Neuron (in vitro differentiated cells): ENCODE measurements at regions not wholly inside any gene's neighbourhood (a gene's known extent, or its start where the extent isn't known, plus 50 kb on each side); places are given as distances from the start of the nearest gene placed in this dataset.
"Not testable (repeated sequence)": the region's sequence is repeated elsewhere in the genome, so short reads cannot be mapped to it uniquely, and the experiment has no call there.

Experiments
- H2AFZ ChIP-seq: one replicate; pipeline ENCODE4 v1.6.1; 2013; ENCODE audit warnings: low read depth, mild to moderate bottlenecking, inconsistent platforms, low read length, moderate library complexity
- H3K27me3 ChIP-seq: one replicate; pipeline ENCODE4 v1.6.1; 2013; ENCODE audit warnings: low read length; ENCODE audit not compliant: insufficient read depth
- H3K36me3 ChIP-seq: one replicate; pipeline ENCODE4 v1.6.1; 2013; ENCODE audit warnings: low read length; ENCODE audit not compliant: insufficient read depth
- H3K4me1 ChIP-seq: one replicate; pipeline ENCODE4 v1.6.1; 2013; ENCODE audit warnings: low read length; ENCODE audit not compliant: insufficient read depth
- H3K4me3 ChIP-seq: 2 replicates; pipeline ENCODE4 v1.5.1; 2013; ENCODE audit warnings: mild to moderate bottlenecking, low read length, moderate library complexity
- H3K9me3 ChIP-seq: one replicate; pipeline ENCODE4 v1.6.1; 2013; ENCODE audit warnings: low read length

- Histone ChIP-seq H3K27me3 (no peaks in the 10 kb centered on the region), H3K9me3 (no peaks in the 10 kb centered on the region), H3K4me1 (peaks cover 1% of the 10 kb centered on the region), H3K36me3 (no peaks in the 10 kb centered on the region), H2AFZ (no peak overlapping the region), H3K4me3 (no peak overlapping the region)
These were observed 120.2 kb upstream of the TMEM229A start for GRCh38 chr7:124152859-124153692.

DNA sequence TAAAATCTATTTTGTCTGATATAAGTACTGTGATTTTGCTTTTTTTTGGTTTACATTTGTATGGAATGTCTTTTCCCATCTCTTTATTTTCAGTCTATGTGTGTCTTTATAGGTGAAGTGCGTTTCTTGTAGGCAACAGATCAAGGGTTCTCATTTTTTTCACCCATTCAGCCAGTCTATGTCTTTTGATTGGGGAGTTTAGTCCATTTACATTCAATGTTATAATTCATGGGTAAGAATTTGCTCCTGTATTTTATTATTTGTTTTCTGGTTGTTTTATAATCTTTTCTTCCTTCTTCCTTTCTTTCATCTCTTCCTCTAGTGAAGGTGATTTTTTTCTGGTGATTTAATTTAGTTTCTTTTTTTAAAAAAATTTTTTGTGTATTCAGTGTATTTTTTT, 104.8 kb upstream of the TMEM229A start:
- Histone ChIP-seq H3K27me3 (no peaks in the 10 kb centered on the region), H3K9me3 (no peaks in the 10 kb centered on the region), H3K4me3 (no peak overlapping the region), H3K4me1 (no peaks in the 10 kb centered on the region), H3K36me3 (no peaks in the 10 kb centered on the region), H2AFZ (no peak overlapping the region)

DNA sequence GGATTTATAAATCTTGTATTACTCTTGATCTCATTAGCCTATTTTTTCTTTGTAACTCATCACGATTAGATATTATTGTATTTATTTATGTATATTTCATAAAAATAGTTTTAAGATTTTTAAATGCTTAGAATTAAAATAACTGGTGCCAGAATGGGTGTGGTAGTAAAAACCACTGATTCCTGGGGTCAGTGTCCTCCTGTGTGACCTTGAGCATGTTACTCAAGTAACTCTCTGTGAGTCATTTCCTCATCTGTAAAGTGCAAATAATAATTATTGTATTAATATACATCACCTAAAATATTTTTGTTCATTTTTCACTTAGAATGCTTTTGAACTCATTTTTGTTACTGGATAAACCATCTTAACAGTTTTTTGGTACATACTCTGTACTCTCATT, 91.3 kb upstream of the TMEM229A start:
- no peaks in the 10 kb centered on the region for H3K4me1 ChIP-seq
- H3K4me3 ChIP-seq, result no peak overlapping the region
- no peak overlapping the region for H2AFZ ChIP-seq
- H3K36me3 ChIP-seq, result no peaks in the 10 kb centered on the region
- no peaks in the 10 kb centered on the region for H3K27me3 ChIP-seq
- H3K9me3 ChIP-seq, result no peaks in the 10 kb centered on the region

GRCh38 chr7:124120911-124121310, 88.0 kb upstream of the TMEM229A start:
- Histone ChIP-seq H3K36me3 (no peaks in the 10 kb centered on the region), H3K27me3 (no peaks in the 10 kb centered on the region), H2AFZ (no peak overlapping the region), H3K4me1 (no peaks in the 10 kb centered on the region), H3K9me3 (no peaks in the 10 kb centered on the region), H3K4me3 (no peak overlapping the region)

DNA sequence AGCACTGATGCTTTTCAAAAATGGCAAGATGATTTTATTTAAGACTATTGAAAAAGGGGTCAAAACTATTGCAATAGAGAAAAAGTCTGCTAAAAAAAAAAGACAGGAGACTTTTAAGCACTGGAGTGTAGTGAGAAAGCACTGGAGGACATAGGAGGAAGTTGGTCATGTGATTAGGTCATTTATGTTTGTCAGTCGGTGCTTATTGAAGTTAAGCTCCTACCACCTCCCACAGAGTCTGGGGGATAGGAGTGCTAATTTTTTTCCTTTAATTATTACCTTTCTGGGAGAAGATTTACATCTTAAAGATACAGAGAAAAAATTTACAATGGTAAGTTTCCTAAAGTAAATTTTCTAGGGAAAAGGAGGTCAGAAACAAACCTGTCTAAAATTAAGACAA, 80.2 kb upstream of the TMEM229A start:
- Histone ChIP-seq H3K27me3 (no peaks in the 10 kb centered on the region), H3K36me3 (no peaks in the 10 kb centered on the region), H3K9me3 (no peaks in the 10 kb centered on the region), H3K4me1 (no peaks in the 10 kb centered on the region), H2AFZ (no peak overlapping the region), H3K4me3 (no peak overlapping the region)

GRCh38 chr7:124106575-124106974, 73.7 kb upstream of the TMEM229A start:
- H3K27me3 ChIP-seq, result no peaks in the 10 kb centered on the region
- H2AFZ ChIP-seq, result no peak overlapping the region
- H3K4me1 ChIP-seq, result no peaks in the 10 kb centered on the region
- no peaks in the 10 kb centered on the region for H3K36me3 ChIP-seq
- H3K9me3 ChIP-seq, result no peaks in the 10 kb centered on the region
- H3K4me3 ChIP-seq, result no peak overlapping the region

DNA sequence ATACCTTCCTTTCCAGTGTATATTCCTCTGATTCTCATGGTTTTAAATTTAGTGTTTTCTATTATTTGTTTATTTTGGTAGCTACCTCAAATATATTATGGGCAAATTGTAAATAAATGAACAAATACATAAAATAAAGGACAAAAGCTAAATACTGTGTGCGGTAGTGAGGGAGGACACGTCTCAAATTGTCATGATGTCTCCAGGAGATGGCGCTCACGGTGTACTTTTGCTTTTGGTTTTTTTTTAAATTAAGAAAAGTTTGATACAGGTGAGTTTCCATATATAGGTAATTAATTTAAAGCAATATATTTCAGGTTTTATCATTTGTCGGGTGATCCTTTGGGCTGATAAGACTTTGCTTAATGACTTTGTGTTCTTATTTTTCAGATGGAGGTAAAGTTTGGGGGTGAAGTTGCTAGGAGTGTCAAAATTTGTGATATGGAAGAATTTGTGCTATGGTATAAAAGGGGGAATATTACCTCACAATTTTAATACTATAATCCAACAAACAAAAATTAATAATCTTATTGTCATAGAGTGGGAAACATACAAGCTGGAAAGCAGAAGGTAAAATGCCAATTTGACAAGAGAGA, 68.4 kb upstream of the TMEM229A start:
- Histone ChIP-seq H3K4me1 (no peaks in the 10 kb centered on the region), H3K9me3 (no peaks in the 10 kb centered on the region), H3K4me3 (no peak overlapping the region), H2AFZ (no peak overlapping the region), H3K27me3 (no peaks in the 10 kb centered on the region), H3K36me3 (no peaks in the 10 kb centered on the region)

DNA sequence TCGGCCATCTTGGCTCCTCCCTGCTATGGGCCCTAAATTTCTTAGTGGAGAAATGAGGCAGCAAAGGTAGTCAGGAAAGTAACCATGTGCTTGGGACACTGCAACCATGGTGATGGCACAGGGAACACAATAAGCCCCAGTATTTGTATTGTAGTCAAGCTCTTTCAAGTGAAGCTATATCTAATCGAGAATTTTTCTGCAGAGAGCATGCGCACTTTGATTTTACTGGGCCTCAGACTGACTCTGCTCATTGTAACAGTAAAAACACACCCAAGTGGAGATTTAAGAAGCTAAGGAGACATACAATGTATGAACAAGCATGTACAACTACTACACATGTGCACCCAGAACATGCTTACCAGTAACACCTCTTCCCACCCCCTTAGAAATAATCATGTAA, 67.3 kb upstream of the TMEM229A start:
- H3K4me1 ChIP-seq, result no peaks in the 10 kb centered on the region
- no peaks in the 10 kb centered on the region for H3K36me3 ChIP-seq
- H3K9me3 ChIP-seq, result no peaks in the 10 kb centered on the region
- no peak overlapping the region for H3K4me3 ChIP-seq
- H3K27me3 ChIP-seq, result no peaks in the 10 kb centered on the region
- no peak overlapping the region for H2AFZ ChIP-seq

GRCh38 chr7:124099585-124099984, 66.7 kb upstream of the TMEM229A start:
- H3K9me3 ChIP-seq, H3K27me3 ChIP-seq, H3K4me1 ChIP-seq, H3K36me3 ChIP-seq, H2AFZ ChIP-seq, H3K4me3 ChIP-seq: not testable (repeated sequence)

DNA sequence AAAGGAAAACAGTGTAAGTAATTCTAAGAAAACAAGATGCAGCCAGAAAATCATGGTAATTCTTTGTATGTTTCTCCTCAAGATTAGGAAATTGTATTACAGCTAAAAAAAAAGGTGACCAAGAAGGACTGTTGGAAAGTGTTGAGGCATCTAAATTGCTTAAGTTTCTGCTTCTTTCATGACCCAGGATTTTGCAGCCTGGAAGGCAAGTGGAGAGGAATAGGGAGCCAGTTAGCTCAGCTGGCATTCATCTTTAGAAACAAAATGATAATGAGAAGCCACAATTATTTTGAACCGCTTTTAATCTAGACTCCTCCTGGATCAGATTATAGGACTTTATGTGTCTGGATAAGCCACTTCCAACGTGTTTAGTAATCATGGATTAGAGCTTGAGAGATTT, 56.8 kb upstream of the TMEM229A start:
- H3K4me1 ChIP-seq, result peaks cover 2% of the 10 kb centered on the region
- H3K36me3 ChIP-seq, result no peaks in the 10 kb centered on the region
- H3K9me3 ChIP-seq, result no peaks in the 10 kb centered on the region
- no peaks in the 10 kb centered on the region for H3K27me3 ChIP-seq
- no peak overlapping the region for H2AFZ ChIP-seq
- H3K4me3 ChIP-seq, result no peak overlapping the region

- no peaks in the 10 kb centered on the region for H3K36me3 ChIP-seq
- H3K27me3 ChIP-seq, result no peaks in the 10 kb centered on the region
- H3K4me1 ChIP-seq, result peaks cover 2% of the 10 kb centered on the region
- H2AFZ ChIP-seq, result no peak overlapping the region
- H3K9me3 ChIP-seq, result no peaks in the 10 kb centered on the region
- H3K4me3 ChIP-seq, result no peak overlapping the region
These were observed 55.7 kb upstream of the TMEM229A start for GRCh38 chr7:124088590-124088989.

DNA sequence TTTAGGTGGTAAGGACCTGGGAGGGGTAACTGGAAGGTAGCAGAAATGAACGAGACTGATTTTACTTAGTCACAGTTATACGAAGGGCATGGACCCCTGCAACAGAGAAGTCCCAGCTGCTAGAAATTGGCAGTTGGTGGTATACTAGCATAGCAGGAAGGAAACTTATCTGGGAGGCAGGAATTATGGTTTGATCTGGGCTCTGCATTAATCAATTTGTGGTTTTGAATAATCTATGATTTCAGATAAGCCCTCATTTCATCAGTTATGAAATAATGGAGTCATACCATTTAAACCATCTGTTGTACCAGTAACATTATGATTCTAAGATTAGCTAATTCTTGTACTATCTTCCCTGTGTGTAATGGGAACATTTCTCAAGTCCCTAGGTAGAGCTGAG, 54.0 kb upstream of the TMEM229A start:
- Histone ChIP-seq H3K27me3 (no peaks in the 10 kb centered on the region), H3K4me3 (no peak overlapping the region), H3K4me1 (peaks cover 2% of the 10 kb centered on the region), H3K9me3 (no peaks in the 10 kb centered on the region), H3K36me3 (no peaks in the 10 kb centered on the region), H2AFZ (no peak overlapping the region)

GRCh38 chr7:124085179-124085578, 52.3 kb upstream of the TMEM229A start:
- Histone ChIP-seq H3K4me1 (peaks cover 2% of the 10 kb centered on the region), H3K4me3 (no peak overlapping the region), H2AFZ (no peak overlapping the region), H3K27me3 (no peaks in the 10 kb centered on the region), H3K36me3 (no peaks in the 10 kb centered on the region), H3K9me3 (no peaks in the 10 kb centered on the region)

- Histone ChIP-seq H3K9me3 (no peaks in the 10 kb centered on the region), H3K4me1 (peaks cover 2% of the 10 kb centered on the region), H3K4me3 (no peak overlapping the region), H3K27me3 (no peaks in the 10 kb centered on the region), H2AFZ (no peak overlapping the region), H3K36me3 (no peaks in the 10 kb centered on the region)
These were observed 51.2 kb upstream of the TMEM229A start for GRCh38 chr7:124084024-124084423.
